Dermis microvascular lymphatic vessel endothelial cell (primary cell): ENCODE measurements at regions not wholly inside any gene's neighbourhood (a gene's known extent, or its start where the extent isn't known, plus 50 kb on each side); places are given as distances from the start of the nearest gene placed in this dataset.
"Not testable (repeated sequence)": the region's sequence is repeated elsewhere in the genome, so short reads cannot be mapped to it uniquely, and the experiment has no call there.

Source experiments
- DNase-seq, 2 donors: peaks; one replicate each; pipeline versions ENCODE4 v3.0.0 to v3.0.0-alpha.2; 2010; ENCODE audit warnings: low read depth in 2 of 2

DNA sequence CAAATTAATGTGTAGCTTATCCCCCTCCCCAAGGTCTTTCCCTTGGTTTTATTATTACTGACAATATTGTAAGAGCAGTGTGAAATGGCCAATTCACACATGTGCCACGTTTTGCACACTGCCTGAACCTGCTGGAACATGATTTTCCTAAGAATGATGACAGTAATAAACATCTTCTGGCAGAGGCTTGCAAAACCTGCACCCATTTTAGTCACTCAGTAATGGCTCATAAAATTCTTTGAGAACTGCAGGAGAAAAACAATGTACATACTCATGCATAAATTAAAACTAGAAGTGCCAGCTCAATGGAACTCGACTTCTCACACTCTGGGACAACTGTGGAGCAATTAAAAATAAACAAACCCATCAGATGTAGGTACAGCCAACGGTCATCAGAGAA lies 96.8 kb upstream of the POMZP3 start:
- not testable (repeated sequence) for DNase-seq

- DNase-seq, result not testable (repeated sequence)
Measured at GRCh38 chr7:76716551-76716950, 89.5 kb upstream of the POMZP3 start.

- not testable (repeated sequence) for DNase-seq
Measured at GRCh38 chr7:76712926-76713325, 85.8 kb upstream of the POMZP3 start.

GRCh38 chr7:76711648-76712047 lies 84.6 kb upstream of the POMZP3 start:
- not testable (repeated sequence) for DNase-seq

DNA sequence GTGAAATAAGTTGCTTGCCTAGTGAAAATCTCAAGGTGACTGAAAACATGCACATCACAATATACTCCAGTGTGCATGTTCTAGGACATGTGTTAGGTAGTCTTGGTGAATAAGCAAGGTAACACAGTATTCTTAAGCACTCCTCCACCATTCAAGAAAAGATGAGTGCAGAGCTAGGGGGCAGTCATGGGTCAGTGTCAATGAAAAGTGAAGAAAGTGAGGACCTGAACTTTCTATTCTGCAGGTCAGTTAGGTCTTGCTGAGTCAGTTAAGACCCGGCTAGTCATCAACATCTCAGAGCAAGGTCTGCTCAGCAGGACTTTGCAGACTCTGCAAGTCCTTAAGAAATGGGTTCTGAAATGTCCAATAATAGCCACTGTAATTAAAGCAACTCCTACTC lies 82.6 kb upstream of the POMZP3 start:
- DNase-seq, result not testable (repeated sequence)

DNA sequence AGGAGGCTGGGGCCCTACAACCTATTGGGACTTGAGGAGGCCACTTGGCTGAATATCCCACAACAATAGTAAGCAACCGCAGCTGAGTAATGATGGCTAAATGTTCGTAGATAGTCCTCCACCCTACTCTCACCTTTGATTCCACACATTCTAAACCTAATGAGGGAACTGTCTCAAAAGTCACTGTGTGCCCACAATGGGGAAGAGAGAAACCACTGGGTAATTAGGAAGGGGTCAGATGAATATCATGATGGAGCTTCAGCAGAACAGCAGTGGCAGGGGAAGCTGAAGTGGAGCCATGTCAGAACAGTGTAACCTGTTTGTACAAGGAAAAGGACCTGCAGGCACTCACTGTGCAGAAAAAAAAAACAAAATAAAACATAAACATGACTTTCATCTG lies 81.4 kb upstream of the POMZP3 start:
- DNase-seq, result not testable (repeated sequence)

DNA sequence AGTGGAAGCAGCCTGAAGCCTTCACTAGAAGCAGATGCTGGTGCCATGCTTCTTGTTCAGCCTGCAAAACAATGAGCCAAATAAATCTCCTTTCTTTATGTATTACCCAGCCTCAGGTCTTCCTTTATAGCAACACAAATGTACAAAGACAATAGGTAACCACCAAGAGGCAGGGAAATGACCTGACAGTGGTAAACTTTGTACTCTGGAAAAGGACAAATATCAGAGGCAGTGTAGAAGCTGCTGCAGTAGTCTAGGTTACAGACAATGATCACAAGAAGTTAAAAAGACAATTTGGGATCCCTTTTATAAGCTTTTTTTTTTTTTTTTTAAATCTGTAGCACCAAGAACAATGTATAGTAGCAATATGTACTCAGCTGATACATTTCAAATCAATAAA lies 76.7 kb upstream of the POMZP3 start:
- DNase-seq, result not testable (repeated sequence)

- not testable (repeated sequence) for DNase-seq
Measured at GRCh38 chr7:76686277-76686676, 59.2 kb upstream of the POMZP3 start.

DNA sequence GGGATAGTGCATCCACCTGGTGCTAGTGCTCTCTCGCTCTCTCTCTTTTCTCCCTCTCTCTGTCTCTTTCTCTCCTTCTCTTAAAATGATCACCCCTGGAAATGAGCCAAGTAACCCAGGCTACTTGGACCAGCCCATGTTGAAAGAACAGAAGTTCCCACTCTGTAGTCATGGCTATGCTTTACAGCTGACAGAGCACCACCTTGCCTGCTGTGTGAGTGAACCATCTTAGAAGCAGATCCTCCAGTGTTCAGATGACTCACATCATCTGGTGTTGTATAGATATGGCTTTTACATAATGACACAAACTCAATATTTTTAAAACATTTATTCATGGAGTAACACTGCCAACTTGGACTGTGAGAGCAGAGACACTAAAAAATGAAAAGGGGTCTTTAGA lies 57.7 kb upstream of the POMZP3 start:
- DNase-seq, result not testable (repeated sequence)

DNA sequence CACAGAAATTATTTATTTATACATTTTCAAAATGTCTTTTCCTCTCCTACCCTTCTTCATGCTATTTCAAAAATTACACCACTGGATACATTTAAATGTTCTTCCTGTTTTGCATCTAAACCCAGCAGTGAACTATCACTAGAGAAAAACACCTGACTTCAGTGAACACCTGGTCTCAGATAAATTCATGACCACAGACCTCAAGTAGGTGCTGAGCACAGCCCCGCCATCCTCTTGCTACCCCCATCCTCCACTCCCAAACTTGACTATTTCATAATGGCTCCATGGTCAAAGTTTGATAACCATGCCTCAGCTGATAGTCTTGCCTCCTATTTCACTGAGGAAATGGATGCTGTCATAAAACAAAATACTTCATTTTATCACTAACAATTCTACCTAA lies 56.6 kb upstream of the POMZP3 start:
- DNase-seq, result not testable (repeated sequence)

- not testable (repeated sequence) for DNase-seq
Measured at GRCh38 chr7:76681810-76682209, 54.7 kb upstream of the POMZP3 start.

DNA sequence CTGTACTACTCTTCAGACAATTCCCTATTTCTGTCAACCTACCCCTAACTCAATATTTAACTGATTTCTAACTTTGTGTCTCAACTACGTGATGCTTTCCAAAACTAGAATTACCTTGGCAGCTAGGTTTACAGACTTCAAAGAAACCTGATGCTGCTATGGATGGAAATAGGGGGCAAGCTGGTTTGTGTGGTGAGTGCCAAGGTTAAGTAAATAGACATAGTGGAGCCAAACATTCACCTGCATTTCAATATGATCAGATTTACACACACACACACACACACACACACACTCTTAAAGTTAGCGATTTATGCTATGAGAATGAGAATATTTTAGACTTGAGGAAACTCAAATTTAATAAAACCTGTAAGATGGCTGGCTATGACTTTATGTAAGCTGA lies 52.1 kb upstream of the POMZP3 start:
- not testable (repeated sequence) for DNase-seq

GRCh38 chr7:76678500-76678899 lies 51.4 kb upstream of the POMZP3 start:
- DNase-seq, result not testable (repeated sequence)

DNA sequence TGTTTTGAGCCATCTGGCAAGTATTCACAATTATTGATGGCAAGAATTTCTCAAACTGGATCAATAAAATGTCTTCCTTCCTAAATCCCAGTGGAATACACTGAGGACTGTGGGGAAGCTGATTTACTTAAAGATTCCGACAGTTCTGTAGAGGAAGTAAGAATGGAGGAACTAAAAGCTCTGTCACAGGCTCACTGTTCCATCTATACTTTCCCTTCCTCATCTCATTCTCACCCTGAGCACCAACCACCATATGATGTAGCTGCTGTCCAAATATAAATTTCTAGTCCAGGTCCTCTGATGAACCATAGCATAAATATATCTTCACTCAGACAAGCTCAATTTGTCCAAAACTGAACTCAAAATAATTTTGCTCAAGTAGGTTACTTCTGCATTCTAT lies 49.8 kb upstream of the POMZP3 start:
- DNase-seq, result not testable (repeated sequence)
